CD8-positive, alpha-beta memory T cell (primary cell): ENCODE measurements at regions not wholly inside any gene's neighbourhood (a gene's known extent, or its start where the extent isn't known, plus 50 kb on each side); places are given as distances from the start of the nearest gene placed in this dataset.
"Not testable (repeated sequence)": the region's sequence is repeated elsewhere in the genome, so short reads cannot be mapped to it uniquely, and the experiment has no call there.

Experiments
- CTCF ChIA-PET: fragments of 350-600 bp; sonication (Branson Sonifier 250); formaldehyde crosslinking; loops from one replicate; lab custom pipeline; 2021; ENCODE audit warnings: antibody characterized with exemption; lab: Charles Lee
- POLR2A ChIA-PET: fragments of 350-600 bp; sonication (Branson Sonifier 250); formaldehyde crosslinking; loops from one replicate; lab custom pipeline; 2021; ENCODE audit warnings: antibody characterized with exemption; lab: Charles Lee
- DNase-seq, 5 donors: peaks; one replicate each; pipeline versions ENCODE4 v3.0.0 to v3.0.0-alpha.2; 2020 to 2022; ENCODE audit warnings: mixed read lengths in 1 of 5
- H3K27ac ChIP-seq: one replicate; pipeline ENCODE4 v1.7.0; 2013; ENCODE audit warnings: low read depth, mild to moderate bottlenecking, low read length, moderate library complexity
- H3K27me3 ChIP-seq: 2 replicates; pipeline ENCODE4 v1.7.0; 2013; ENCODE audit warnings: low read length, mild to moderate bottlenecking; ENCODE audit not compliant: insufficient read depth, poor library complexity, severe bottlenecking
- H3K36me3 ChIP-seq: 2 replicates; pipeline ENCODE4 v1.7.0; 2013; ENCODE audit warnings: mild to moderate bottlenecking, low read length, moderate library complexity; ENCODE audit not compliant: insufficient read depth
- H3K4me1 ChIP-seq: 2 replicates; pipeline ENCODE4 v1.7.0; 2013; ENCODE audit warnings: mild to moderate bottlenecking, low read length, moderate library complexity; ENCODE audit not compliant: insufficient read depth
- H3K4me3 ChIP-seq: 2 replicates; pipeline ENCODE4 v1.7.0; 2013; ENCODE audit warnings: mild to moderate bottlenecking, low read length
- H3K9me3 ChIP-seq: 2 replicates; pipeline ENCODE4 v1.7.0; 2013; ENCODE audit warnings: mild to moderate bottlenecking, low read length
- H3K27ac Mint-ChIP-seq, 8 donors: one replicate each; pipeline ENCODE4 v1.8.0; 2020 to 2021; ENCODE audit warnings: mixed read lengths in 8 of 8, mild to moderate bottlenecking in 6 of 8, inconsistent platforms in 3 of 8, moderate library complexity in 3 of 8
- H3K27me3 Mint-ChIP-seq, 2 donors: one replicate each; pipeline ENCODE4 v1.8.0; 2020 to 2021; ENCODE audit warnings: mixed read lengths in 2 of 2, mild to moderate bottlenecking in 1 of 2, moderate library complexity in 1 of 2
- H3K36me3 Mint-ChIP-seq, 3 donors: one replicate each; pipeline ENCODE4 v1.8.0; 2020 to 2021; ENCODE audit warnings: mixed read lengths in 3 of 3, inconsistent platforms in 1 of 3, mild to moderate bottlenecking in 1 of 3
- H3K4me1 Mint-ChIP-seq, 3 donors: one replicate each; pipeline ENCODE4 v1.8.0; 2020 to 2021; ENCODE audit warnings: mixed read lengths in 3 of 3, inconsistent platforms in 1 of 3, mild to moderate bottlenecking in 1 of 3
- H3K4me3 Mint-ChIP-seq, 7 donors: one replicate each; pipeline ENCODE4 v1.8.0; 2020 to 2021; ENCODE audit warnings: mixed read lengths in 7 of 7, mild to moderate bottlenecking in 6 of 7, moderate library complexity in 4 of 7, inconsistent platforms in 2 of 7
- H3K9me3 Mint-ChIP-seq, 5 donors: one replicate each; pipeline ENCODE4 v1.8.0; 2020 to 2022; ENCODE audit warnings: mixed read lengths in 5 of 5, mild to moderate bottlenecking in 3 of 5, moderate library complexity in 2 of 5, inconsistent platforms in 1 of 5

DNA sequence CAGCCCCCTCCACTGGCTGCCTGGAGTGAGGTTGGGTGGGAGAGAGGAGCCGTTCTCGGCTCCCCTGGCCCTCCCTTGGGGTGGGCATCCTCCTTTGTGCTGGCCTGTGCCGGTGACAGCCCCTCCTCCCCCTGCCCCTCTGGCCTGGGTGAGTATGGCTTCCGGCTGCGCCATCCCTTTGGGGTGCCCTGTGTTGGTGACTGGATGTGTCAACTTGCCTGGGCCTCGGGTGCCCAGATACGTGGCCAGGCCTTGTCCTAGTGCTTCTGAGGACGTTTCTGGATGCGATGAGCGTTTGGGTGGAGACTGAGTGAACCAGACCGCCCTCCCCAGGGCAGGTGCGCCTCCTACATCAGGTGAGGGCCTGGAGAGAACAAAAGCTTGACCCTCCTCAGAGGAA, 59.7 kb downstream of the PLXNA1 start:
- Mint-ChIP-seq H3K4me1 (no peaks in the 10 kb centered on the region), H3K27ac (no peak overlapping the region), H3K9me3 (no peaks in the 10 kb centered on the region), H3K36me3 (no peaks in the 10 kb centered on the region), H3K27me3 (peaks cover 3 to 10% of the 10 kb centered on the region in 2 donors), H3K4me3 (no peak overlapping the region)
- no peaks in the 10 kb centered on the region for H3K4me1 ChIP-seq
- no peak overlapping the region for H3K27ac ChIP-seq
- H3K9me3 ChIP-seq = no peaks in the 10 kb centered on the region
- POLR2A ChIA-PET = no interaction called here
- peak in 1 of 5 donors; percentile 42 for DNase-seq
- H3K36me3 ChIP-seq = no peaks in the 10 kb centered on the region
- H3K4me3 ChIP-seq = no peak overlapping the region
- CTCF ChIA-PET = no interaction called here
- no peaks in the 10 kb centered on the region for H3K27me3 ChIP-seq

DNA sequence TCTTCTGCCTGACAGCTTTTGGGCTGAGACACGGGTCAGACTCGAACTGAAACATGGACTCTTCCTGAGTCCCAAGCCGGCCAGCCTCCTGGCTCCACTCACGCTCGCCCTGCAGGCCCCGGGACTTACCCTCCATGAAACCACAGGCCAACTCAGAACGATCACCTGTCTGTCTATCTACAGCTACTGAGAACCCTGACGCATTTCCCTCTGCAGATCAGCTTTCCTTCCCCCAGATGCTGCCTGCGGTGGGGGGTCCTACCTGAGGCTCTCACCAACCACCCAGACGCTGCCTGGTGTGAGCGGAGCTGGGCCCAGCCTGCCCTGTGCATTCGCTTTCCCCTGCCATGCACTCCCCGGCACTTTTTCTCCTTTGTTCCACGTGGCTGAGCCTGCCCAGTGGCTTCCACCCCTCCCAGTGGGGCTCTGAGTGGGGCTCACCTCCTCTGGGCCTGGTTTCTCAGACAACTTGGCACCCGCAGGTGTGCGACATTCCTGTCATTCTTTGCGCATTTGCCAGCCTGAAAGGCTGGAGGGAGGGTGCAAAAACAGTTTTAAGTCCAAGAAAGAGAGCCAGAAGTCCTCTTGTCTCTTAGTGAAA, 60.2 kb downstream of the PLXNA1 start:
- Histone ChIP-seq H3K36me3 (no peaks in the 10 kb centered on the region), H3K27ac (no peak overlapping the region), H3K4me1 (no peaks in the 10 kb centered on the region), H3K4me3 (no peak overlapping the region), H3K27me3 (no peaks in the 10 kb centered on the region), H3K9me3 (no peaks in the 10 kb centered on the region)
- Mint-ChIP-seq H3K4me3 (no peak overlapping the region), H3K27ac (no peak overlapping the region), H3K9me3 (peaks cover 0 to 1% (median 0%) of the 10 kb centered on the region in 5 donors), H3K27me3 (peaks cover 3 to 10% of the 10 kb centered on the region in 2 donors), H3K36me3 (no peaks in the 10 kb centered on the region), H3K4me1 (no peaks in the 10 kb centered on the region)
- ChIA-PET CTCF (no interaction called here), POLR2A (no interaction called here)
- peak in 1 of 5 donors; percentile 46 for DNase-seq

DNA sequence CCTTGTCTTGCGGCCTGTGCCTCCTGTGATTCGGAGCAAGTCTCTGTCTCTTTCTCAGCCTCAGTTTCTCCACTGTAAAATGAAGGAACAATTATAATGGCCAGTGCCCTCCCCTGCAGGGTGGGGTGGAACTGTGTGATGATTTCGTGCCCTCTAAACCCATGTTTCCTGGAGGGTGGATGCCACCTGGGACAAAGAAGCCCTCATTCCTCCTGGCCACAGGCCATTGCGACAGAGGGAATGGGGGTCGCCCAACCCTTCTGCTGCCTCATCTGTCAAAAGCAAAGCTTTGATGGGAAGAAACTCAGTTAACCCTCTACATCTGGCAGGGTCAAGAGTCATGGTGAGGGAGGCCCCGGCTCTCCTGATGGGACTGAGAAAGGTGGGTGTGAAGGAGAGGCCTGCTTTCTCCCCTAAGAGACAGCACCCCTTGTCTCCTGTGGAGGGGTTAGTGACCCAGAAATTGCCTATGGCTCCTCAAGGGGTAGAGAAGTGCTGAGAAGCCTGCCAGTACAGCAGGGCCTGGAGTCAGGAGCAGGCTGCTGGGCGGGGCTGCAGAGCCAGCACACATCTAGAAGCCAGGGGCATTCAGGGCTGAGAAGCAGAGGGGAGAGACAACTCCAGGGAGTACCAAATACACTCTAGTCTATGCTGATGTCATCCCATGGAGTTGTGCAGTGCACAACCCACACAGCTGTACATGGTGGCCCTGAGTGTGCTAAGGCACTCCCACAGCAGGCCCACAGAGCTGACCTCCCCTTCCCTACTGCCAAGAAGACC, 61.0 kb downstream of the PLXNA1 start:
- H3K4me3 ChIP-seq = no peak overlapping the region
- CTCF ChIA-PET = no interaction called here
- no peaks in the 10 kb centered on the region for H3K4me1 ChIP-seq
- Mint-ChIP-seq H3K4me3 (no peak overlapping the region), H3K36me3 (no peaks in the 10 kb centered on the region), H3K9me3 (peaks cover 0 to 8% (median 0%) of the 10 kb centered on the region in 5 donors), H3K4me1 (no peaks in the 10 kb centered on the region), H3K27me3 (peaks cover under 1 to 7% of the 10 kb centered on the region in 2 donors), H3K27ac (no peak overlapping the region)
- H3K9me3 ChIP-seq = no peaks in the 10 kb centered on the region
- H3K27ac ChIP-seq = no peak overlapping the region
- POLR2A ChIA-PET = no interaction called here
- no peaks in the 10 kb centered on the region for H3K27me3 ChIP-seq
- DNase-seq = peak in 1 of 5 donors; percentile 16
- no peaks in the 10 kb centered on the region for H3K36me3 ChIP-seq

DNA sequence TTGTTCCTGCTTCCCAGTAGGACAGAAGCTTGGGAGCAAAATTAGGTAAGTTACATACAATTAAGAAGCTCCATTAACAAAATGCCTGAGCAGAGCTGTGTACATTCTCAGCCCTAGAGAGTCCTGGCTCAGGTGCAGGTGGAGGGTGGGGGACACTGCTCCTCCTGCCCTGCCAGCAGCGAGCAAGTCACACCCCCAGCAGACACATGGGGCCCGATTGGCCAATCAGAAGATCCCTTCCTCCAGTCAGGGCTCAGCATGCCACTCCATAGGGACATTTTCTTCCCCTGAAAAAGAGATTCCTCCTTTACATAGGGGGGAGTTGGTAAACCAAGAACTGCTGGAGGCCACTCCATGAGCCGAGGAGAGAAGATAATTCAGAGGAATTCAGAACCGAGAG, 62.1 kb downstream of the PLXNA1 start:
- ChIA-PET CTCF (no interaction called here), POLR2A (no interaction called here)
- peak in 1 of 5 donors; percentile 16 for DNase-seq
- Histone ChIP-seq H3K27me3 (no peaks in the 10 kb centered on the region), H3K4me1 (no peaks in the 10 kb centered on the region), H3K9me3 (no peaks in the 10 kb centered on the region), H3K4me3 (no peak overlapping the region), H3K27ac (no peak overlapping the region), H3K36me3 (no peaks in the 10 kb centered on the region)
- H3K9me3 Mint-ChIP-seq = peaks cover 0 to 12% (median 3%) of the 10 kb centered on the region in 5 donors
- H3K36me3 Mint-ChIP-seq = no peaks in the 10 kb centered on the region
- no peaks in the 10 kb centered on the region for H3K4me1 Mint-ChIP-seq
- peaks cover 0 to 7% of the 10 kb centered on the region in 2 donors for H3K27me3 Mint-ChIP-seq
- no peak overlapping the region for H3K4me3 Mint-ChIP-seq
- peak overlapping the region in 1 of 8 donors; percentile 59 for H3K27ac Mint-ChIP-seq

DNA sequence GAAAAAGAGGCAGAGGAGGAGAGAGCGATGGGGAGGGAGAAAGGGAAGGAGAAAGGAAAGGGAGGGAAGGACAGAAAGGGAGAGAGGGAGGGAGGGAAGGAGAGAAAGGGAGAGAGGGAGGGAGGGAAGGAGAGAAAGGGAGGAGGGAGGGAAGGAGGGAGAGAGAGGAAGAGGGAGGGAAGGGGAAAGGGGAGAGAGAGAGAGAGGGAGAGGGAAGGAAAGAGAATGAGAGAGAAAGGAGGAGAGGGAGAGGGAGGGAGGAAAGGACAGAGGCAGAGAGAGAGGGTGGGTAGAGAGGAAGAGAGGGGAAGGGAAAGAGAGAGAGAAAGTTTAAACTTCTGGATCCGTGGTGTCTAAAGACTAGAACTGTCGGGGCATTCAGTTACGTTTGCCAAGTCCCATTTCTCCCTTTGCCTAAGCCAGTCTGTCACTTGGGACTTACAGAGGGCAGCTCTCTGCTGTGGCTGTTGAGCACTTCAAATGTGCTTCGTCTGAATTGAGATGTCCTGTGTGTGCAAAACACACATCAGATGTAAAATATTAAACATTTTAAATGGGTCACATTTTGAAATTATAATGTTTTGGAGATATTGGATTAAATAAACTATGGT, 62.6 kb downstream of the PLXNA1 start:
- H3K27me3 ChIP-seq = no peaks in the 10 kb centered on the region
- Mint-ChIP-seq H3K4me3 (no peak overlapping the region), H3K27ac (no peak overlapping the region), H3K27me3 (peaks cover 0 to 7% of the 10 kb centered on the region in 2 donors), H3K9me3 (peaks cover 0 to 14% (median 4%) of the 10 kb centered on the region in 5 donors), H3K36me3 (no peaks in the 10 kb centered on the region), H3K4me1 (no peaks in the 10 kb centered on the region)
- no peaks in the 10 kb centered on the region for H3K4me1 ChIP-seq
- H3K9me3 ChIP-seq = no peaks in the 10 kb centered on the region
- DNase-seq = no peak
- H3K36me3 ChIP-seq = no peaks in the 10 kb centered on the region
- no peak overlapping the region for H3K4me3 ChIP-seq
- ChIA-PET POLR2A (no interaction called here), CTCF (no interaction called here)
- no peak overlapping the region for H3K27ac ChIP-seq

DNA sequence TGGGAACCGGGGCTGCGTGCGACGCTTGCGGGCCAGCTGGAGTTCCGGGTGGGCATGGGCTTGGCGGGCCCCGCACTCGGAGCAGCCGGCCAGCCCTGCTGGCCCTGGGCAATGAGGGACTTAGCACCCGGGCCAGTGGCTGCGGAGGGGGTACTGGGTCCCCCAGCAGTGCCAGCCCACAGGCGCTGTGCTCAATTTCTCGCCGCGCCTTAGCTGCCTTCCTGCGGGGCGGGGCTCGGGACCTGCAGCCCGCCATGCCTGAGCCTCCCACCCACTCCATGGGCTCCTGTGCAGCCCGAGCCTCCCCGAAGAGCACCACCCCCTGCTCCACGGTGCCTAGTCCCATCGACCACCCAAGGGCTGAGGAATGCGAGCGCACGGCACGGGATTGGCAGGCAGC, 63.8 kb downstream of the PLXNA1 start:
- H3K27me3 ChIP-seq, H3K27ac Mint-ChIP-seq, H3K4me1 ChIP-seq, H3K36me3 Mint-ChIP-seq, H3K36me3 ChIP-seq, H3K27ac ChIP-seq, H3K4me1 Mint-ChIP-seq, CTCF ChIA-PET, H3K4me3 Mint-ChIP-seq, H3K27me3 Mint-ChIP-seq, H3K4me3 ChIP-seq, POLR2A ChIA-PET, H3K9me3 ChIP-seq: not testable (repeated sequence)
- peaks cover 0 to 14% (median 4%) of the 10 kb centered on the region in 5 donors for H3K9me3 Mint-ChIP-seq
- peak in 1 of 5 donors; percentile 8 for DNase-seq

DNA sequence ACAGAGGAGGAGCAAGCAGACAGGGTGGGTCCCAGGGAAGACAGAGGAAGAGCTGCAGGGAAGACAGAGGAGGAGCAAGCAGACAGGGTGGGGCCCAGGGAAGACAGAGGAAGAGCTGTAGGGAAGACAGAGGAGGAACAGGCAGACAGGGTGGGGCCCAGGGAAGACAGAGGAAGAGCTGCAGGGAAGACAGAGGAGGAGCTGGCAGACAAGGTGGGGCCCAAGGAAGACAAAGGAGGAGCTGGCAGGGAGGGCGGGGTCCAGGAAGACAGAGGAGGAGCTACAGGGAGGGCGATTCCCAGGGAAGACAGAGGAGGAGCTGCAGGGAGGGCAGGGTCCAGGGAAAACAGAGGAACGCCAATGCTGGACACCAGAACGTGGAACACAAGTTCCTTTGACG, 66.5 kb downstream of the PLXNA1 start:
- POLR2A ChIA-PET = no interaction called here
- H3K36me3 Mint-ChIP-seq = no peaks in the 10 kb centered on the region
- H3K27ac Mint-ChIP-seq = peak overlapping the region in 1 of 8 donors; percentile 83

DNA sequence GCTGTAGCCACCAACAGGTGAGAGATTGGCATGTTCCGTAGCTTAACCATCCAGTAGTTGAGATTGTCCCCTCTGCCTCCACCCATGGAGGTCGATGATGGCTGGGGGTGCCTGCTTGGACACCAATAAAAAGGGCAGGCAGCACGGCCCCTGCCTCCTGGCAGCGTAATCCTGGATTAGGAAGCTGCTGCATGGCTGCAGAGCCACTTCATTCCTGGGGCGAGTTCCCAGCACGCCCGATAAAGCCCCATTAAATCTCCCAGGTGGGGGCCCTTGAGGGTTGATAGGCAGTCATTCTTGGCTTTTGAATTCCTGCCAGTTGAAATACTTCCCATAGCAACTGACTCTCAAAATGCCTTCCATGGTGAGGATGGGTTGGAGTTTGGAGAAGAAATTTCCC, 67.8 kb downstream of the PLXNA1 start:
- H3K9me3 Mint-ChIP-seq = peaks cover under 1 to 15% (median 4%) of the 10 kb centered on the region in 5 donors
- no peak overlapping the region for H3K4me3 Mint-ChIP-seq
- peak in 1 of 5 donors; percentile 31 for DNase-seq
- H3K27ac Mint-ChIP-seq = no peak overlapping the region
- H3K27me3 Mint-ChIP-seq = peaks cover 6 to 10% of the 10 kb centered on the region in 2 donors
- H3K4me1 Mint-ChIP-seq = no peaks in the 10 kb centered on the region
- Histone ChIP-seq H3K27me3 (no peaks in the 10 kb centered on the region), H3K4me3 (no peak overlapping the region), H3K4me1 (no peaks in the 10 kb centered on the region), H3K9me3 (no peaks in the 10 kb centered on the region), H3K36me3 (no peaks in the 10 kb centered on the region), H3K27ac (no peak overlapping the region)
- POLR2A ChIA-PET = no interaction called here
- CTCF ChIA-PET = no interaction called here
- no peaks in the 10 kb centered on the region for H3K36me3 Mint-ChIP-seq

More for the DNA sequence above, 66.5 kb downstream of the PLXNA1 start:
- peak in 1 of 5 donors; percentile 18 for DNase-seq
- no peaks in the 10 kb centered on the region for H3K36me3 ChIP-seq
- no peaks in the 10 kb centered on the region for H3K27me3 ChIP-seq
- no peaks in the 10 kb centered on the region for H3K4me1 ChIP-seq
- Mint-ChIP-seq H3K27me3 (peaks cover 5 to 10% of the 10 kb centered on the region in 2 donors), H3K9me3 (peaks cover 0 to 14% (median 4%) of the 10 kb centered on the region in 5 donors), H3K4me1 (no peaks in the 10 kb centered on the region), H3K4me3 (no peak overlapping the region)
- no peaks in the 10 kb centered on the region for H3K9me3 ChIP-seq
- CTCF ChIA-PET = no interaction called here
- H3K27ac ChIP-seq = no peak overlapping the region
- H3K4me3 ChIP-seq = no peak overlapping the region
